ENCODE measurements at regions not wholly inside any gene's neighbourhood (a gene's known extent, or its start where the extent isn't known, plus 50 kb on each side); places are given as distances from the start of the nearest gene placed in this dataset.
A peak's percentile ranks its signal among the peaks of the same experiment; 100 is the strongest.
"Not testable (repeated sequence)": the region's sequence is repeated elsewhere in the genome, so short reads cannot be mapped to it uniquely, and the experiment has no call there.

DNA sequence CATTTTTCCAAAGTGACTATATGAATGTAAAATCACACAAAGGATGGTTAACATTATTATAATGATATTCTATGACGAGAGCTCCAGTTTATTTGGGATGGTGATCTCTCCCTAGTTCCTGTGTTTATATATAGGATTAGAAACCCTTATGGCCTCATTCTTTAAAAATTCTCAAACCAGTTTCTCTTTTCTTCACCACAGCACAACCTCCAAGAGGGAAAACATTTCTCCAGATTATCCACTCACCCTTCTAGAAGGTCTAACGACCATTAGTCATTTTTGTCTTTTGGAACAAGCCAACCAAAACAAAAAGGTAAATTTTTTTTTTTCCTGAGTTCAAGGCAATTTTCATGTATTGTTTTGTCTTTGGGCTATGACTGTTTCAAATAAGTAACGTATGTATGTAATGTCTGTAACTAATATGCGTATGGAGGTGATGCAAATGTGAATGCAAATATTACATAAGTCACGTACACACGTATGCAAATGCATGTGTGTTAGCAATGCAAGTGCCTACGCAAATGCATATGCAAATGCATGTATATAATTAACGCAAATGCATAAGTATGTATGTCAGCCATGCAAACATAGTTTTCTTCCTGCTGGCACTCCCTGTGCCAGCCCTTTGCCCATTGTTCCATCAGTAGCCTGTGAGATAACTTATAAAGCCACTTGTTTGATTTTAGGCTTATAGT, 72.5 kb upstream of the MORC3 start:
- no peak for DNase-seq (ENCODE audit: low spot score)

DNA sequence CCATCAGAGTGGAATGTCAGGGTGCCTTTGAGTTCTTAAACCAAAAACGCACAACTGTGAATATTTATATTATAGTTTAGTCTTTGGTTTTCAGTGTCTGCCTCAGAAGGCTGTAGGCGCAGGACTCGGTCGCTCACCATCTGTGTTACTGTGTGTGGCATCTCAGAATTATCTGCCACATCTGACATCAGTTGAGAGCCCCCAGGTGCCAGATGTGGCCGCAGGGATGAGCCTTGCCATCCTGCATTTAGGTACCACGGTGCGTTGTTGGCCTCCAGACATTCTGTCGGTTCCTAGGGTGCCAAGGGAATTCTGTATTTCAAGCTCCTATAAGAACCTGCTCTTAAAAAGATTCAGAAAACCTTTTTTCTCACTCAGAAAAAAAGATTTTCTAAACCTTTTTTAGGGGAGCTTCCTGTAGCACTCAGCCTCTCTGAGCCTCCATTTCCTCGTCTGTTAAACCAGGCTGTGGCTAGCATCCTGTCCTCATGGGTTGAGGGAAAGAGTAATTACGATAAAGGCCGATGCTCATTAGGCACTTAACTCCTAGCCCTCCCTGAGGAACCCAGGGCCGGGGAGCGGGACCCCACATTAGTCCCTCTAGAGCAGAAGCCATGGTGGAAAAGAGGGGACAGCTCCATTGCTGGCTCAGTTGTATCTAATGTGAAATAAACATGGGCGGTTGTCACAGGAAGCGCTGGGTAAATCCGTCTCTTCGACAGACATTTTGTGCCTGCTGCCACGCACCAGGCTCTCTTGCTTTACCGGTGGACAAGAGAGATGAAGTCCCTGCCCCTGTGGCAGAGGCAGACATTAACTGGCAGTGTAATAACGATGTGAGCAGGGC, 70.2 kb upstream of the MORC3 start:
- DNase-seq (ENCODE audit: low spot score) = no peak

DNA sequence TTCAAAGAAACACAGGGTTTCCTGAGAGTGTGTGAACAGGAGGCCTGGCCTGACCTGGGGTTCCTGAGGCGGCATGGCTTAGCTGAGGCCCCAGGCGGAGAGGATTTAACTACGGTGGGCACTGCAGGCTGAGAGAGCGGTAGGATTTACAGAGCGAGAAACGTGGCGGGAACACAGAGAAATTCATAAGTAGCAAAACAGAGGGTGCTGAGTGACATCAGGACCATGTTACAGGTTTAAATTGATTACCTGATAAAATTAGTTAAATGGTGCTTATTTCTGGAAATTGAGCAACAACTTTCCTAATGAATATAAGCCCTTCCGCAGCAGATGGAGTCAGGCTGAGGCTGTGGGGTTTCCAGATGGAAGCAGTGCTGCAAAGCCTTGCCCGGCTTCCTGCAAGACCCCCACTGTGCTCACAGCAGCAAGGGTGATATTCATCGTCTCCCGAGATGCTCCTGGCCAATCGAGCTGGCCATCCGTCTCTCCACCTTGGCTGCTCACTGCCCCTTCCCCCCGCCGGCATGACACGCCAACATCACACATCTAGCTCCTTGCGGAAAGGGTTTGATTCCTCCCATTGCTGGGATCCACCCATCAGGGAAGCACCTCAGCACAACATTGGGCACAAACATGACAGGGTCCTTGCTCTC, 69.4 kb upstream of the MORC3 start:
- DNase-seq (ENCODE audit: low spot score) = no peak

DNA sequence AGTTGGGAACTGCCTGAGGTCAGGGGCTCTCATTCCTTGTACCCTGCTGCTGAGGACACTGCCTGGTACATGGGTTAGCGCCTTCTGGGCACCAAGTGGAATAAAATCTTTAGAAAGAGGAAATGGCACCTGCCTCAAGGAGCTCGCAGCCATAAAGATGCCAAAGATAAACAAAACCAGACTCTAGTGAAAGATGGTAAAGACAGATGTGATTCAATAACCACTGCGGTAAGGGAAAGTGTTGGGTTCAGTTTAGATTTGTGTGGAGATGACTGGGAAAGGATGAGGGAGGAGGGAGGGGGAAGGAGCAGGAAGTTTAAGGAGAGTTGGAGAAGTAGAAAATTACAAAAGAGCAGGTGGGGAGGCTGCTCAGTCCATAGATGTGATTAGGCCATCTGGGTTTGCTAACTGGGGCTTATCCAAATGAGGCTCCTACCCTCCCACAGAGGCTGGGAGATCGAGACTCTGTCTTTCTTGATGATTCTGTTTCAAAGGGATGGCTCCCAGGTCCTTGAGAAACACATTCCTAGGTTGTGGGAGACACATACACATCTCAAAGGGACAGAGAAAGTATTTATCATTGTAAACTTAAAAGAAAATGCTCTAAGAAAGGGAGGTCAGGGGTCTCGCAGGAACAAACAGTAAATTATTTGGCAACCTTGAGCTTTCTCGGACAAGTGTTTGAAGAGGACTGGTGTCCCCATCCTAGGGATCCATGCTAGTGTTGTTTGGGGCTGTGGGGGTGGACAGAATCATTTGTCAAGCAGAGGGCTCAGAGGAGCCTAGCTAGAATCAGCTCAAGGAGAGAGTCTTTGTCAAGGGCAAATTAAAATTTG, 65.7 kb upstream of the MORC3 start:
- no peak for DNase-seq (ENCODE audit: low spot score)

GRCh38 chr21:36255663-36256062, 64.3 kb upstream of the MORC3 start:
- no peak for DNase-seq (ENCODE audit: low spot score)

GRCh38 chr21:36257657-36258056, 62.3 kb upstream of the MORC3 start:
- DNase-seq (ENCODE audit: low spot score) = no peak

DNA sequence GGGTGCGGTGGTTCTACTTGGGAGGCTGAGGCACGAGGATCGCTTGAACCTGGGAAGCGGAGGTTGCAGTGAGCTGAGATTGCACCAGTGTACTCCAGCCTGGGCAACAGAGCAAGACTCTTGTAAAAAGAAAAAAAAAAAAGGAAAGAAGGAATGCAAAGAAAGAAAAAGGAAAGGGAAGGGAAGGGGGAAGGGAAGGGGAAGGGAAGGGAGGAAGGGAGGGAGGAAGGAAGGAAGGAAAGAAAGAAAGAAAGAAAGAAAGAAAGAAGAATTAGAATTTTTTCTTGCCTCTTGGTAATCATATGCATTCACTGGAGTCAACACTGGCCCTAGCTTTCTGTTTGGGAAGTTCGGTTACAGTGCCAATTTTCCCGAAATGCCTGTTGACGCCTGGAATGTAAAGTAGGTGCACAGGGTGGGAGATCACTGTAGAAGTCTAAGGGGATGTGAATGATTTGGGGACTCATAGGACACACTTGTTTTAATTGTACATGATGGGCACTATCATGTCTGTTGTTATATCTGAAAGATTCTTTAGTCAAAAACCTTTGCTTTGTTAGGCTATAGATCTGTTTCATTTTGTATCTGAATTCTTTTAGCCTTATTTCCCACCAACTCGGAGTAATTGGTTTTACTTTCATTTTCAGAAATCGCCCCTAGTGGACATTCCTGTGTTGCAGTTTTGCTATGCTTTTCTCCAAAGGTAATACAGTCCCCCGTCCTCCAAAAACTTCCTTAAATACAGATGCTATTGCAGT, 59.8 kb upstream of the MORC3 start:
- DNase-seq (ENCODE audit: low spot score) = peak; percentile 74

- no peak for DNase-seq (ENCODE audit: low spot score)
These were observed 59.2 kb upstream of the MORC3 start for GRCh38 chr21:36260802-36261201.

DNA sequence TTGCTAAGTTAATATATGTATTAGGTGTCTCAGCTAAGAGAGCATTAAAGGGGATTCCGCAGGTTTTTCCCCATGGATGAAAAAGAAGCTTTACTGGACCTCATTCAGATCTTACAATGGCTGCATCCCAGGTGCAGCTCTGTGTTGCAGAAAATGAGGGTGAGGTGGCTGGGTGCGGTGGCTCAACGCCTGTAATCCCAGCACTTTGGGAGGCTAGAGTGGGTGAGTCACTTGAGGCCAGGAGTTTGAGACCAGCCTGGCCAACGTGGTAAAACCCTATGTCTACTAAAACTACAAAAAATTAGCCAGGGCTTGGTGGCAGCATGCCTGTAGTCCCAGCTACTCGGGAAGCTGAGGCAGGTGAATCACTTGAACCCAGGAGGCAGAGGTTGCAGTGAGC, 58.5 kb upstream of the MORC3 start:
- no peak for DNase-seq (ENCODE audit: low spot score)

GRCh38 chr21:36263797-36264196, 56.2 kb upstream of the MORC3 start:
- no peak for DNase-seq (ENCODE audit: low spot score)

- no peak for DNase-seq (ENCODE audit: low spot score)
These were observed 54.6 kb upstream of the MORC3 start for GRCh38 chr21:36265431-36265830.

- DNase-seq (ENCODE audit: low spot score) = not testable (repeated sequence)
These were observed 52.2 kb upstream of the MORC3 start for GRCh38 chr21:36267828-36268227.

GRCh38 chr21:36268264-36268663, 51.7 kb upstream of the MORC3 start:
- DNase-seq (ENCODE audit: low spot score) = not testable (repeated sequence)
